K562 (cell line): ENCODE measurements at regions not wholly inside any gene's neighbourhood (a gene's known extent, or its start where the extent isn't known, plus 50 kb on each side); places are given as distances from the start of the nearest gene placed in this dataset.

ENCODE experiments used
- ATAC-seq: fragments of 200-7000 bp; cut with Tn5 transposase; 3 replicates; pipeline ENCODE4 v1.9.1; 2020; ENCODE audit warnings: moderate library complexity
- BruUV-seq: library from RNA; stranded (reverse); fragments of 400-500 nt; replicated peaks from 2 replicates; lab custom pipeline; 2021; lab: Mats Ljungman, UMichigan
- CTCF ChIA-PET: fragments of 300-600 bp; formaldehyde crosslinking; extraction: SDS; loops from one replicate; lab custom pipeline; 2021; ENCODE audit warnings: low intra/inter-chr PET ratio; lab: Yijun Ruan, JAX
- POLR2A ChIA-PET: fragments of 300-600, 350-650 bp; sonication (Branson Sonifier 250); formaldehyde crosslinking; extraction: SDS; loops from one replicate; lab custom pipeline; 2021; ENCODE audit warnings: antibody characterized with exemption, inconsistent platforms; lab: Yijun Ruan, JAX
- DNase-seq, 4 experiments: peaks; one replicate each; pipeline versions ENCODE4 v3.0.0 to v3.0.0-alpha.2; 2011 to 2018; ENCODE audit warnings: low spot score in 3 of 4, mixed read lengths in 3 of 4; ENCODE audit errors: extremely low read depth in 1 of 4
- FAIRE-seq: peaks from 2 replicates; lab custom pipeline; 2011; peaks lifted over from hg19 to GRCh38; lab: Jason Lieb, UNC
- H2AFZ ChIP-seq: 2 replicates; pipeline ENCODE4 v1.6.0; 2011; ENCODE audit warnings: low read depth, low read length, control low read depth, inconsistent platforms
- H3K27ac ChIP-seq: fragments of 200-600 bp; 3 replicates; pipeline ENCODE4 v1.8.0; 2011; ENCODE audit warnings: low read depth, mild to moderate bottlenecking, control low read depth, inconsistent platforms, low read length, moderate library complexity, mixed read lengths; ENCODE audit errors: extremely low read depth
- H3K27me3 ChIP-seq, 2 experiments: fragments of 300-600 bp in 1 of 2; 2 replicates in 1 of 2; 3 replicates in 1 of 2; pipeline versions ENCODE4 v1.6.0 to v1.8.0; 2011; ENCODE audit warnings: inconsistent platforms in 2 of 2, low read length in 2 of 2, mild to moderate bottlenecking in 1 of 2, mixed read lengths in 1 of 2, moderate library complexity in 1 of 2; ENCODE audit not compliant: control insufficient read depth in 2 of 2, insufficient read depth in 2 of 2
- H3K36me3 ChIP-seq: fragments of 300-600 bp; 3 replicates; pipeline ENCODE4 v1.8.0; 2011; ENCODE audit warnings: mild to moderate bottlenecking, low read length, inconsistent platforms; ENCODE audit not compliant: control insufficient read depth, insufficient read depth
- H3K4me1 ChIP-seq, 2 experiments: fragments of 200-600 bp in 1 of 2; replicated peaks in 1 of 2; 2 replicates in 1 of 2; 3 replicates in 1 of 2; pipeline versions ENCODE4 v1.5.1 to v1.8.0; 2011; ENCODE audit warnings: inconsistent platforms in 2 of 2, low read length in 2 of 2, mild to moderate bottlenecking in 1 of 2, mixed read lengths in 1 of 2, moderate library complexity in 1 of 2; ENCODE audit not compliant: control insufficient read depth in 2 of 2, insufficient read depth in 2 of 2
- H3K4me2 ChIP-seq: 2 replicates; pipeline ENCODE4 v1.6.1; 2011; ENCODE audit warnings: low read length, control low read depth, inconsistent platforms, mixed read lengths; ENCODE audit not compliant: insufficient read depth
- H3K4me3 ChIP-seq: fragments of 200-600 bp; sonication (generic), shearing (Covaris generic); 2 replicates; pipeline ENCODE4 v1.5.1; 2016; ENCODE audit warnings: control low read depth, inconsistent platforms
- H3K79me2 ChIP-seq: fragments of 200-600 bp; 3 replicates; pipeline ENCODE4 v1.8.0; 2011; ENCODE audit warnings: low read length, inconsistent platforms; ENCODE audit not compliant: control insufficient read depth, insufficient read depth
- H3K9ac ChIP-seq, 2 experiments: 2 replicates each; pipeline versions ENCODE4 v1.6.0 to v1.6.1; 2011; ENCODE audit warnings: low read depth in 2 of 2, low read length in 2 of 2, control low read depth in 1 of 2, inconsistent platforms in 1 of 2, mild to moderate bottlenecking in 1 of 2, mixed read lengths in 1 of 2; ENCODE audit not compliant: insufficient read depth in 1 of 2
- H3K9me1 ChIP-seq: one replicate; pipeline ENCODE4 v1.6.0; 2011; ENCODE audit warnings: inconsistent platforms, mild to moderate bottlenecking, low read length, moderate library complexity; ENCODE audit not compliant: control insufficient read depth, insufficient read depth
- H3K9me3 ChIP-seq: replicated peaks from 2 replicates; pipeline ENCODE4 v1.5.1; 2011; ENCODE audit warnings: low read depth, low read length, inconsistent platforms; ENCODE audit not compliant: control insufficient read depth, insufficient read depth
- H4K20me1 ChIP-seq: replicated peaks from 2 replicates; pipeline ENCODE4 v1.6.1; 2011; ENCODE audit warnings: low read length, inconsistent platforms, mixed read lengths; ENCODE audit not compliant: control insufficient read depth, insufficient read depth
- CCNT2 ChIP-seq: IDR thresholded peaks from 2 replicates; pipeline ENCODE4 v1.6.1; 2011; ENCODE audit warnings: borderline replicate concordance, low read depth, mild to moderate bottlenecking, moderate library complexity, mixed read lengths, low read length; ENCODE audit not compliant: insufficient read length; ENCODE audit errors: extremely low read depth
- EP300 ChIP-seq: IDR thresholded peaks from 2 replicates; pipeline ENCODE4 v1.6.1; 2012; ENCODE audit warnings: low read length, improper control_type of control experiment
- HLTF ChIP-seq: fragments of 450-650 bp; IDR thresholded peaks from 2 replicates; pipeline ENCODE4 v1.6.1; 2016
- HNRNPUL1 ChIP-seq: fragments of 200-400 bp; formaldehyde crosslinking; IDR thresholded peaks from 2 replicates; pipeline ENCODE4 v1.6.1; 2017; ENCODE audit warnings: low read length
- KLF1 ChIP-seq: fragments of 450-650 bp; IDR thresholded peaks from 2 replicates; pipeline ENCODE4 v1.6.1; 2016; ENCODE audit warnings: missing genetic modification characterization, missing compliant biosample characterization
- MBD2 ChIP-seq: sonication (generic); IDR thresholded peaks from 2 replicates; pipeline ENCODE4 v1.6.1; 2016; ENCODE audit warnings: low read depth, borderline replicate concordance
- NR2C2 ChIP-seq, 2 experiments: fragments of 200-800 bp in 1 of 2; sonication (Bioruptor generic) in 1 of 2; sonication (generic) in 1 of 2; formaldehyde crosslinking in 1 of 2; IDR thresholded peaks; 2 replicates each; pipeline versions ENCODE4 v1.6.1 to v1.8.0; 2016 to 2022; ENCODE audit warnings: mild to moderate bottlenecking in 1 of 2, missing compliant biosample characterization in 1 of 2, missing genetic modification characterization in 1 of 2, missing genetic modification reagents in 1 of 2
- POLR2AphosphoS5 ChIP-seq: IDR thresholded peaks from 2 replicates; pipeline ENCODE4 v1.6.1; 2011; ENCODE audit warnings: mild to moderate bottlenecking, low read depth, low read length, moderate library complexity; ENCODE audit not compliant: control insufficient read depth, insufficient read depth
- ZNF175 ChIP-seq: fragments of 200-800 bp; sonication (Bioruptor generic); IDR thresholded peaks from 2 replicates; pipeline ENCODE4 v1.6.1; 2016; ENCODE audit warnings: low read depth, mild to moderate bottlenecking, missing genetic modification characterization, missing compliant biosample characterization
- ZNF212 ChIP-seq: fragments of 450-650 bp; formaldehyde crosslinking; IDR thresholded peaks from 2 replicates; pipeline ENCODE4 v1.4.0; 2020; ENCODE audit warnings: mild to moderate bottlenecking
- ZNF274 ChIP-seq: IDR thresholded peaks from 2 replicates; pipeline ENCODE4 v1.6.1; 2011; ENCODE audit warnings: low read depth, mild to moderate bottlenecking, low read length, moderate library complexity, borderline replicate concordance
- ZNF316 ChIP-seq: fragments of 450-650 bp; IDR thresholded peaks from 2 replicates; pipeline ENCODE4 v1.6.1; 2016
- ZNF324 ChIP-seq: fragments of 250-450 bp; sonication (Bioruptor Pico); IDR thresholded peaks from 2 replicates; pipeline ENCODE4 v1.4.0; 2020; ENCODE audit warnings: mild to moderate bottlenecking
- ZNF766 ChIP-seq: fragments of 200-800 bp; sonication (Bioruptor generic); conservative IDR thresholded peaks from 2 replicates; pipeline ENCODE4 v1.6.1; 2016; ENCODE audit warnings: missing genetic modification characterization, missing compliant biosample characterization
- WGBS: fragments of 100-300 bp; shearing (Covaris generic); methylation state at CpG from one replicate; pipeline ENCODE4 v1.1.6; 2016; ENCODE audit warnings: low coverage, mixed read lengths; ENCODE audit not compliant: insufficient coverage; ENCODE audit errors: missing lambda C conversion rate; 5-methylcytosine and 5-hydroxymethylcytosine counted together
- in situ Hi-C: fragments of 300-500 bp; cut with MboI; formaldehyde crosslinking; loops from 4 replicates; pipeline ENCODE4 v1.15.0; 2018; ENCODE audit warnings: inconsistent platforms, mixed read lengths
- intact Hi-C: fragments of 100-400 bp; cut with micrococcal nuclease; formaldehyde crosslinking; loops from 2 replicates; pipeline ENCODE4 v1.14.2; 2022
- TF ChIP-seq, protein P1 (sequence below), 2 experiments: fragments of 450-650 bp in 1 of 2; sonication (generic) in 1 of 2; formaldehyde crosslinking; conservative IDR thresholded peaks; 2 replicates each; pipeline versions ENCODE4 v1.4.0 to v1.8.1; 2020 to 2022; ENCODE audit warnings: mild to moderate bottlenecking in 1 of 2, missing genetic modification reagents in 1 of 2

DNA sequence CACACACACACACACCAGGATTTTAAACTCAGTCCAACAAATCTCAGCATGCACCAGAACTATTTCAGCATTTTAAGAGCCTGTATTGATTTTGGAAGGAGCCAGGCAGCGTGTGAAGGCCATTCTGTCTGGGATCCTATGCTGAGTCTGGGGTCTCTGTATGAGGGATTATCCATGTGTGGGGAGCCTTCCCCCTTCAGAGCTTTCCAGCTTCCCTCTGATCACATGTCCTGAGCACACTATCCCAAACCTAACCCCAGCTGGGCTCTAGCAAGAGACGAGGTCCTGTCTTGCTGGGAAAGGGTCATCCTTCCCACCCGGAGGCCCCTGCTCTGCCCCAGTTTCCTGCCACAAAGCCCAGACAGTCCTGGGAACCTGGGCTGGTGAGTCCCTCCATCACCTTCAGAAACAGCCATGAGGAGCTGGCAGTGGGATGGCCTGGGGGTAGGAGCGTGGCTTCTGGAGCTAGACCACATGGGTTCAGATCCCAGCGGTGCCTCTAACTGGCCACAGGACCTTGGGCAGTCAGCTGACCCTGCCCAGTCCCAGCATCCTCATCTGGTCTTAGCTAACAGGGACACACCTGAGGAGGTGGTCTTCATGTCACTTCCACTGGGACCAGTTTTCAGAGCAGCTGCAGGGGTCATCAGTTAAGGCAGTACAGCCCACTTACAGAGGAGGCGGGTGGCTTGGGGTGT lies 79.6 kb upstream of the RET start:
- ChIA-PET CTCF (no interaction called here), POLR2A (interaction anchor here (1.1 to 1.9 kb wide), 4 partner anchors 9 to 27 kb away, joined by 3 to 5 read pairs (median 3); no protein-coding TSS in a partner anchor)
- in situ Hi-C loops: no loop called here
- DNase-seq: no peak
- Histone ChIP-seq H3K79me2 (no peaks in the 10 kb centered on the region), H3K9me1 (no peaks in the 10 kb centered on the region), H3K27me3 (peaks cover 4 to 10% of the 10 kb centered on the region in 2 experiments; a peak in 3 of 5 replicates), H4K20me1 (peaks cover 6% of the 10 kb centered on the region; the same call in 1 of the 2 replicates), H3K36me3 (no peaks in the 10 kb centered on the region), H3K4me3 (no peak overlapping the region), H3K4me1 (no peaks in the 10 kb centered on the region), H2AFZ (no peak overlapping the region), H3K9ac (no peak overlapping the region), H3K9me3 (no peaks in the 10 kb centered on the region), H3K27ac (no peak overlapping the region), H3K4me2 (no peak overlapping the region)
- BruUV-seq: no TSS peak
- WGBS: 3% methylated on average over 6 of the region's 6 CpGs
- no peak for FAIRE-seq
- no peak for ATAC-seq
- TF ChIP-seq ZNF316: no peak
- TF ChIP-seq ZNF274: no peak
- TF ChIP-seq EP300: no peak
- no peak for TF ChIP-seq HLTF
- no peak for TF ChIP-seq MBD2
- no peak for TF ChIP-seq ZNF766 (CRISPR knock-in tag)
- no peak for TF ChIP-seq ZNF175 (CRISPR knock-in tag)
- TF ChIP-seq, protein P1, sequence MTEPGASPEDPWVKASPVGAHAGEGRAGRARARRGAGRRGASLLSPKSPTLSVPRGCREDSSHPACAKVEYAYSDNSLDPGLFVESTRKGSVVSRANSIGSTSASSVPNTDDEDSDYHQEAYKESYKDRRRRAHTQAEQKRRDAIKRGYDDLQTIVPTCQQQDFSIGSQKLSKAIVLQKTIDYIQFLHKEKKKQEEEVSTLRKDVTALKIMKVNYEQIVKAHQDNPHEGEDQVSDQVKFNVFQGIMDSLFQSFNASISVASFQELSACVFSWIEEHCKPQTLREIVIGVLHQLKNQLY (CRISPR knock-in tag; conservative IDR thresholded peaks at IDR 0.05): no peak
- no peak for TF ChIP-seq ZNF212 (CRISPR knock-in tag)
- no peak for TF ChIP-seq CCNT2
- TF ChIP-seq POLR2AphosphoS5: no peak
- no peak for TF ChIP-seq HNRNPUL1
- no peak for TF ChIP-seq KLF1
- TF ChIP-seq NR2C2 (CRISPR knock-in tag; IDR thresholded peaks at IDR 0.05): no peak
- no peak for TF ChIP-seq NR2C2 (tag; IDR thresholded peaks at IDR 0.05)
- no peak for TF ChIP-seq ZNF324
- intact Hi-C loops: no loop called here
